HL-60 (cell line): ENCODE measurements at regions not wholly inside any gene's neighbourhood (a gene's known extent, or its start where the extent isn't known, plus 50 kb on each side); places are given as distances from the start of the nearest gene placed in this dataset.

Source experiments
- CTCF ChIP-seq: IDR thresholded peaks from one replicate; pipeline ENCODE4 v1.5.1; 2011; ENCODE audit warnings: low read length, control low read depth, inconsistent platforms; ENCODE audit not compliant: insufficient read depth
- GABPA ChIP-seq: IDR thresholded peaks from 2 replicates; pipeline ENCODE4 v1.6.1; 2012; ENCODE audit warnings: low read depth
- POLR2AphosphoS5 ChIP-seq: IDR thresholded peaks from 2 replicates; pipeline ENCODE4 v1.6.1; 2012; ENCODE audit warnings: low read depth
- REST ChIP-seq: IDR thresholded peaks from 2 replicates; pipeline ENCODE4 v1.6.1; 2012; ENCODE audit warnings: low read depth; ENCODE audit not compliant: insufficient replicate concordance
- SPI1 ChIP-seq: IDR thresholded peaks from 2 replicates; pipeline ENCODE4 v1.6.1; 2012; ENCODE audit warnings: low read depth, mild to moderate bottlenecking, borderline replicate concordance

DNA sequence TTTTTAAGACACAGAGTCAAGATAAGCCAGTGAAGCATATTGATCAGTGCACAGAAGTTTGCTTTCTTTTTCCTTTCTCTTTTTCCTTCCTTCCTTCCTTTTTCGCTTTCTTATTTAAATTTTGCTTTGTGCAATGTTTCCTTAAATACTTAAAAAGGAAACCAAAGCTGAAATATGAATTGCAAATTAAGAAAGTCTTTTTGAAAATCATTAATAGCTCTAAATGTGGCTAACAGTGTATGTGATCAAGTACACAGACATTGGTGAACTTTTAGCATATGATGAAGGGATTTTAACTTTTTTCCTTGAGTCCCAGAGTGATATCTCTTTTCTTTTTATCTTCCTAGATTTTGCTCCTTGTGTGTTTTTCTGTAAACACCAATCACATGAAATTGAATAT, 1356.9 kb upstream of the PRR20A start:
- no peak for TF ChIP-seq CTCF
- no peak for TF ChIP-seq POLR2AphosphoS5
- TF ChIP-seq SPI1: no peak
- no peak for TF ChIP-seq GABPA
- TF ChIP-seq REST: no peak
